ENCODE measurements at regions not wholly inside any gene's neighbourhood (a gene's known extent, or its start where the extent isn't known, plus 50 kb on each side); places are given as distances from the start of the nearest gene placed in this dataset.

GRCh38 chr13:91245288-91245687, 102.2 kb upstream of the MIR17HG start:
- TF ChIP-seq CTCF (IDR thresholded peaks at IDR 0.05; ENCODE audit: low read depth, low read length, poor library complexity, severe bottlenecking) (no peak), EZH2phosphoT487 (IDR thresholded peaks at IDR 0.05; ENCODE audit: borderline replicate concordance, low read length) (no peak)
